K562 (cell line): ENCODE measurements at regions not wholly inside any gene's neighbourhood (a gene's known extent, or its start where the extent isn't known, plus 50 kb on each side); places are given as distances from the start of the nearest gene placed in this dataset.

ENCODE experiments used
- ATAC-seq: fragments of 200-7000 bp; cut with Tn5 transposase; 3 replicates; pipeline ENCODE4 v1.9.1; 2020; ENCODE audit warnings: moderate library complexity
- BruUV-seq: library from RNA; stranded (reverse); fragments of 400-500 nt; replicated peaks from 2 replicates; lab custom pipeline; 2021; lab: Mats Ljungman, UMichigan
- CTCF ChIA-PET: fragments of 300-600 bp; formaldehyde crosslinking; extraction: SDS; loops from one replicate; lab custom pipeline; 2021; ENCODE audit warnings: low intra/inter-chr PET ratio; lab: Yijun Ruan, JAX
- POLR2A ChIA-PET: fragments of 300-600, 350-650 bp; sonication (Branson Sonifier 250); formaldehyde crosslinking; extraction: SDS; loops from one replicate; lab custom pipeline; 2021; ENCODE audit warnings: antibody characterized with exemption, inconsistent platforms; lab: Yijun Ruan, JAX
- DNase-seq, 4 experiments: peaks; one replicate each; pipeline versions ENCODE4 v3.0.0 to v3.0.0-alpha.2; 2011 to 2018; ENCODE audit warnings: low spot score in 3 of 4, mixed read lengths in 3 of 4; ENCODE audit errors: extremely low read depth in 1 of 4
- FAIRE-seq: peaks from 2 replicates; lab custom pipeline; 2011; peaks lifted over from hg19 to GRCh38; lab: Jason Lieb, UNC
- H2AFZ ChIP-seq: 2 replicates; pipeline ENCODE4 v1.6.0; 2011; ENCODE audit warnings: low read depth, low read length, control low read depth, inconsistent platforms
- H3K27ac ChIP-seq: fragments of 200-600 bp; 3 replicates; pipeline ENCODE4 v1.8.0; 2011; ENCODE audit warnings: low read depth, mild to moderate bottlenecking, control low read depth, inconsistent platforms, low read length, moderate library complexity, mixed read lengths; ENCODE audit errors: extremely low read depth
- H3K27me3 ChIP-seq, 2 experiments: fragments of 300-600 bp in 1 of 2; 2 replicates in 1 of 2; 3 replicates in 1 of 2; pipeline versions ENCODE4 v1.6.0 to v1.8.0; 2011; ENCODE audit warnings: inconsistent platforms in 2 of 2, low read length in 2 of 2, mild to moderate bottlenecking in 1 of 2, mixed read lengths in 1 of 2, moderate library complexity in 1 of 2; ENCODE audit not compliant: control insufficient read depth in 2 of 2, insufficient read depth in 2 of 2
- H3K36me3 ChIP-seq: fragments of 300-600 bp; 3 replicates; pipeline ENCODE4 v1.8.0; 2011; ENCODE audit warnings: mild to moderate bottlenecking, low read length, inconsistent platforms; ENCODE audit not compliant: control insufficient read depth, insufficient read depth
- H3K4me1 ChIP-seq, 2 experiments: fragments of 200-600 bp in 1 of 2; replicated peaks in 1 of 2; 2 replicates in 1 of 2; 3 replicates in 1 of 2; pipeline versions ENCODE4 v1.5.1 to v1.8.0; 2011; ENCODE audit warnings: inconsistent platforms in 2 of 2, low read length in 2 of 2, mild to moderate bottlenecking in 1 of 2, mixed read lengths in 1 of 2, moderate library complexity in 1 of 2; ENCODE audit not compliant: control insufficient read depth in 2 of 2, insufficient read depth in 2 of 2
- H3K4me2 ChIP-seq: 2 replicates; pipeline ENCODE4 v1.6.1; 2011; ENCODE audit warnings: low read length, control low read depth, inconsistent platforms, mixed read lengths; ENCODE audit not compliant: insufficient read depth
- H3K4me3 ChIP-seq: fragments of 200-600 bp; sonication (generic), shearing (Covaris generic); 2 replicates; pipeline ENCODE4 v1.5.1; 2016; ENCODE audit warnings: control low read depth, inconsistent platforms
- H3K79me2 ChIP-seq: fragments of 200-600 bp; 3 replicates; pipeline ENCODE4 v1.8.0; 2011; ENCODE audit warnings: low read length, inconsistent platforms; ENCODE audit not compliant: control insufficient read depth, insufficient read depth
- H3K9ac ChIP-seq, 2 experiments: 2 replicates each; pipeline versions ENCODE4 v1.6.0 to v1.6.1; 2011; ENCODE audit warnings: low read depth in 2 of 2, low read length in 2 of 2, control low read depth in 1 of 2, inconsistent platforms in 1 of 2, mild to moderate bottlenecking in 1 of 2, mixed read lengths in 1 of 2; ENCODE audit not compliant: insufficient read depth in 1 of 2
- H3K9me1 ChIP-seq: one replicate; pipeline ENCODE4 v1.6.0; 2011; ENCODE audit warnings: inconsistent platforms, mild to moderate bottlenecking, low read length, moderate library complexity; ENCODE audit not compliant: control insufficient read depth, insufficient read depth
- H3K9me3 ChIP-seq: replicated peaks from 2 replicates; pipeline ENCODE4 v1.5.1; 2011; ENCODE audit warnings: low read depth, low read length, inconsistent platforms; ENCODE audit not compliant: control insufficient read depth, insufficient read depth
- H4K20me1 ChIP-seq: replicated peaks from 2 replicates; pipeline ENCODE4 v1.6.1; 2011; ENCODE audit warnings: low read length, inconsistent platforms, mixed read lengths; ENCODE audit not compliant: control insufficient read depth, insufficient read depth
- CAMTA2 ChIP-seq: fragments of 250-450 bp; sonication (Bioruptor Pico); conservative IDR thresholded peaks from 2 replicates; pipeline ENCODE4 v1.5.1; 2022
- CBFA2T3 ChIP-seq: fragments of 450-650 bp; IDR thresholded peaks from 2 replicates; pipeline ENCODE4 v1.6.1; 2017
- ZBTB7A ChIP-seq: IDR thresholded peaks from 2 replicates; pipeline ENCODE4 v1.6.1; 2011; ENCODE audit warnings: low read depth, mild to moderate bottlenecking, low read length, moderate library complexity, borderline replicate concordance; ENCODE audit not compliant: control insufficient read depth
- ZNF253 ChIP-seq: fragments of 250-450 bp; sonication (Bioruptor Pico); conservative IDR thresholded peaks from 2 replicates; pipeline ENCODE4 v1.6.1; 2021; ENCODE audit warnings: mild to moderate bottlenecking
- ZNF436 ChIP-seq: fragments of 250-450, 450-650 bp; sonication (Bioruptor Pico); formaldehyde crosslinking; IDR thresholded peaks from 2 replicates; pipeline ENCODE4 v1.7.0; 2020; ENCODE audit warnings: mild to moderate bottlenecking
- WGBS: fragments of 100-300 bp; shearing (Covaris generic); methylation state at CpG from one replicate; pipeline ENCODE4 v1.1.6; 2016; ENCODE audit warnings: low coverage, mixed read lengths; ENCODE audit not compliant: insufficient coverage; ENCODE audit errors: missing lambda C conversion rate; 5-methylcytosine and 5-hydroxymethylcytosine counted together
- in situ Hi-C: fragments of 300-500 bp; cut with MboI; formaldehyde crosslinking; loops from 4 replicates; pipeline ENCODE4 v1.15.0; 2018; ENCODE audit warnings: inconsistent platforms, mixed read lengths
- intact Hi-C: fragments of 100-400 bp; cut with micrococcal nuclease; formaldehyde crosslinking; loops from 2 replicates; pipeline ENCODE4 v1.14.2; 2022
- TF ChIP-seq, protein P1 (sequence below): fragments of 250-450 bp; sonication (Bioruptor Pico); IDR thresholded peaks from 2 replicates; pipeline ENCODE4 v1.4.0; 2020; ENCODE audit warnings: mild to moderate bottlenecking, moderate library complexity
- TF ChIP-seq, protein P2 (sequence below), 2 experiments: fragments of 450-650 bp in 1 of 2; sonication (generic) in 1 of 2; formaldehyde crosslinking in 1 of 2; IDR thresholded peaks in 1 of 2; conservative IDR thresholded peaks in 1 of 2; 2 replicates each; pipeline versions ENCODE4 v1.6.1 to v1.8.1; 2016 to 2023; ENCODE audit warnings: mild to moderate bottlenecking in 2 of 2, moderate library complexity in 2 of 2, inconsistent platforms in 1 of 2, missing genetic modification reagents in 1 of 2

DNA sequence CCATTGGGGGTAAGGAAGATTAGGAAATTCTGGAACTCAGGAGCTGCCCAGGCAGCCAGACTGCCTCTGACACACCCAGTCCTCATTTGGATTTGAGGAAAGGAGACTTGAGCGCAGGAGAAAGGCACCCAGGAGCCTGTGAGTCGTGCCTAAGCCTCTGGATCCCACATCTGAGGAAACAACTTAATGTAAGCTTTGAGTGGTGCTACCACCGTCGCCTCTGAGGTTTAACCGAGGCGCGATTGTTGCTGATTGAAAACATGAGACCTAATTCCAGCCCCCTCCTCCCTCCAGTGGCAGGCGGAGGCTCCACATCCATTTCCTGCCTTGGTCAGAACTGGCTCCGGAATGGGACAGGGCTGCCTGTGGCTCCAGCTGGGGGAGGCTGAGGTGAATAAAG, 176.7 kb upstream of the PKDCC start (continued):
- TF ChIP-seq, protein P1, sequence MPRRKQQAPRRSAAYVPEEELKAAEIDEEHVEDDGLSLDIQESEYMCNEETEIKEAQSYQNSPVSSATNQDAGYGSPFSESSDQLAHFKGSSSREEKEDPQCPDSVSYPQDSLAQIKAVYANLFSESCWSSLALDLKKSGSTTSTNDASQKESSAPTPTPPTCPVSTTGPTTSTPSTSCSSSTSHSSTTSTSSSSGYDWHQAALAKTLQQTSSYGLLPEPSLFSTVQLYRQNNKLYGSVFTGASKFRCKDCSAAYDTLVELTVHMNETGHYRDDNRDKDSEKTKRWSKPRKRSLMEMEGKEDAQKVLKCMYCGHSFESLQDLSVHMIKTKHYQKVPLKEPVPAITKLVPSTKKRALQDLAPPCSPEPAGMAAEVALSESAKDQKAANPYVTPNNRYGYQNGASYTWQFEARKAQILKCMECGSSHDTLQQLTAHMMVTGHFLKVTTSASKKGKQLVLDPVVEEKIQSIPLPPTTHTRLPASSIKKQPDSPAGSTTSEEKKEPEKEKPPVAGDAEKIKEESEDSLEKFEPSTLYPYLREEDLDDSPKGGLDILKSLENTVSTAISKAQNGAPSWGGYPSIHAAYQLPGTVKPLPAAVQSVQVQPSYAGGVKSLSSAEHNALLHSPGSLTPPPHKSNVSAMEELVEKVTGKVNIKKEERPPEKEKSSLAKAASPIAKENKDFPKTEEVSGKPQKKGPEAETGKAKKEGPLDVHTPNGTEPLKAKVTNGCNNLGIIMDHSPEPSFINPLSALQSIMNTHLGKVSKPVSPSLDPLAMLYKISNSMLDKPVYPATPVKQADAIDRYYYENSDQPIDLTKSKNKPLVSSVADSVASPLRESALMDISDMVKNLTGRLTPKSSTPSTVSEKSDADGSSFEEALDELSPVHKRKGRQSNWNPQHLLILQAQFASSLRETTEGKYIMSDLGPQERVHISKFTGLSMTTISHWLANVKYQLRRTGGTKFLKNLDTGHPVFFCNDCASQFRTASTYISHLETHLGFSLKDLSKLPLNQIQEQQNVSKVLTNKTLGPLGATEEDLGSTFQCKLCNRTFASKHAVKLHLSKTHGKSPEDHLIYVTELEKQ, result no peak
- no peak for TF ChIP-seq CBFA2T3
- no peak for TF ChIP-seq ZNF253 (CRISPR knock-in tag)
- no peak for TF ChIP-seq CAMTA2
- no peak for TF ChIP-seq ZBTB7A
- no peak for TF ChIP-seq ZNF436

DNA sequence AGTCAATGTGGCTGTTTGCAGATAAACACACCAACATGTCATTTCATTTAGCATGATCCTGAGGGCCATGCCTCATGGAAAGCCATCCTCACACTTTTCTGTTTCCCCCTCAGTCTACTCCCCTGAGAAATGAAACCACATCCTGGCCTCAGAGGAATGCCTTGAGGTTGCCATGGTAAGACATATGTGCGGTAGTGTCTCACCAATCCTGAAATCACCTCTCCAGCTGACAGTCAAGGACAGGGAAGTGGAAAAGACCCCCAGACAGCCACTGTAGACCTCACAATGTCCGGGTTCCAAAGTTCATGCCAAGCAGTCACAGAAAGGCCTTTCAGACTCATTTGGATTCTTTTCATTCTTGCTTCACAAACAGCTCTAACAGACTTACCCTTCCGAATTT, 175.2 kb upstream of the PKDCC start:
- CTCF ChIA-PET, result interaction anchor here (1.0 kb wide), 1 partner anchor 213 kb away, joined by 3 read pairs; no protein-coding TSS in a partner anchor
- no peak overlapping the region for H3K9ac ChIP-seq
- no peaks in the 10 kb centered on the region for H3K9me1 ChIP-seq
- BruUV-seq, result no TSS peak
- H3K4me3 ChIP-seq, result no peak overlapping the region
- no peaks in the 10 kb centered on the region for H3K36me3 ChIP-seq
- FAIRE-seq (no peak), ATAC-seq (no peak), DNase-seq (no peak)
- no peaks in the 10 kb centered on the region for H3K79me2 ChIP-seq
- TF ChIP-seq, protein P2, sequence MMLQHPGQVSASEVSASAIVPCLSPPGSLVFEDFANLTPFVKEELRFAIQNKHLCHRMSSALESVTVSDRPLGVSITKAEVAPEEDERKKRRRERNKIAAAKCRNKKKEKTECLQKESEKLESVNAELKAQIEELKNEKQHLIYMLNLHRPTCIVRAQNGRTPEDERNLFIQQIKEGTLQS (IDR thresholded peaks at IDR 0.05), result no peak
- TF ChIP-seq, protein P2 (CRISPR knock-in tag; conservative IDR thresholded peaks at IDR 0.05), result no peak
- no peak overlapping the region for H3K27ac ChIP-seq
- H3K4me1 ChIP-seq, result no peaks in the 10 kb centered on the region
- H3K27me3 ChIP-seq, result peaks cover 3 to 29% of the 10 kb centered on the region in 2 experiments; a peak in 3 of 5 replicates
- POLR2A ChIA-PET, result interaction anchor here (0.8 to 1.1 kb wide), 4 partner anchors 10 to 244 kb away, joined by 3 to 5 read pairs (median 4); no protein-coding TSS in a partner anchor
- H4K20me1 ChIP-seq, result 0 out of 2 replicates have a peak, but pooled peaks cover 18% of the 10 kb centered on the region
- in situ Hi-C loops (loop anchor here (5.0 to 25.0 kb wide), 2 partner anchors 215 to 340 kb away; no protein-coding TSS in a partner anchor), intact Hi-C loops (loop anchor here (10.0 kb wide), 1 partner anchor 322 kb away; no protein-coding TSS in a partner anchor)
- no peak overlapping the region for H2AFZ ChIP-seq
- WGBS, result 0% methylated on average over 3 of the region's 3 CpGs
- H3K4me2 ChIP-seq, result no peak overlapping the region
- no peaks in the 10 kb centered on the region for H3K9me3 ChIP-seq
